ENCODE measurements at regions not wholly inside any gene's neighbourhood (a gene's known extent, or its start where the extent isn't known, plus 50 kb on each side); places are given as distances from the start of the nearest gene placed in this dataset.

GRCh38 chr4:67365661-67366245 lies 179.6 kb downstream of the CENPC start:
- H3K27me3 ChIP-seq (replicated peaks; ENCODE audit: insufficient read depth, low read length), result no peaks in the 10 kb centered on the region
- 0 out of 2 replicates have a peak, but pooled peaks cover 3% of the 10 kb centered on the region for H3K9me2 ChIP-seq (replicated peaks; ENCODE audit: insufficient read depth, low read length)
- H3K36me3 ChIP-seq (replicated peaks; ENCODE audit: insufficient read depth, low read length), result no peaks in the 10 kb centered on the region
- no peak overlapping the region for H3K4me2 ChIP-seq (ENCODE audit: low read depth, low read length)
- H3K9ac ChIP-seq (ENCODE audit: low read length), result no peak overlapping the region
- H3F3A ChIP-seq (ENCODE audit: insufficient read depth, low read length), result no peaks in the 10 kb centered on the region
- H3K4me3 ChIP-seq (ENCODE audit: low read length), result no peak overlapping the region
- no peak for DNase-seq
- H3K4me1 ChIP-seq (ENCODE audit: low read length), result no peaks in the 10 kb centered on the region
- no peaks in the 10 kb centered on the region for H4K20me1 ChIP-seq (ENCODE audit: insufficient read depth, low read length)
- no peak overlapping the region for H3K27ac ChIP-seq (ENCODE audit: low read length)
- TF ChIP-seq EZH2 (optimal IDR thresholded peaks at IDR 0.05; ENCODE audit: low read depth, low read length) (no peak), EZH2phosphoT487 (IDR thresholded peaks at IDR 0.05; ENCODE audit: low read length) (no peak), CTCF (IDR thresholded peaks at IDR 0.05; ENCODE audit: low read length) (no peak)
- no peaks in the 10 kb centered on the region for H3K9me3 ChIP-seq (replicated peaks; ENCODE audit: insufficient read depth, low read length)
- H2AFZ ChIP-seq (ENCODE audit: low read length), result no peak overlapping the region
- H3K79me2 ChIP-seq (ENCODE audit: low read length), result no peaks in the 10 kb centered on the region

GRCh38 chr4:67355806-67356205 lies 189.5 kb downstream of the CENPC start:
- Histone ChIP-seq H3K27me3 (replicated peaks; ENCODE audit: insufficient read depth, low read length) (no peaks in the 10 kb centered on the region), H3F3A (ENCODE audit: insufficient read depth, low read length) (no peaks in the 10 kb centered on the region), H3K4me3 (ENCODE audit: low read length) (no peak overlapping the region), H3K27ac (ENCODE audit: low read length) (no peak overlapping the region), H3K36me3 (replicated peaks; ENCODE audit: insufficient read depth, low read length) (no peaks in the 10 kb centered on the region), H4K20me1 (ENCODE audit: insufficient read depth, low read length) (no peaks in the 10 kb centered on the region), H3K9me3 (replicated peaks; ENCODE audit: insufficient read depth, low read length) (no peaks in the 10 kb centered on the region), H3K9me2 (replicated peaks; ENCODE audit: insufficient read depth, low read length) (no peaks in the 10 kb centered on the region), H3K4me2 (ENCODE audit: low read depth, low read length) (no peak overlapping the region), H3K79me2 (ENCODE audit: low read length) (no peaks in the 10 kb centered on the region), H2AFZ (ENCODE audit: low read length) (no peak overlapping the region), H3K4me1 (ENCODE audit: low read length) (no peaks in the 10 kb centered on the region), H3K9ac (ENCODE audit: low read length) (no peak overlapping the region)
- no peak for DNase-seq
- TF ChIP-seq CTCF (IDR thresholded peaks at IDR 0.05; ENCODE audit: low read length) (no peak), EZH2phosphoT487 (IDR thresholded peaks at IDR 0.05; ENCODE audit: low read length) (no peak), EZH2 (optimal IDR thresholded peaks at IDR 0.05; ENCODE audit: low read depth, low read length) (no peak)

DNA sequence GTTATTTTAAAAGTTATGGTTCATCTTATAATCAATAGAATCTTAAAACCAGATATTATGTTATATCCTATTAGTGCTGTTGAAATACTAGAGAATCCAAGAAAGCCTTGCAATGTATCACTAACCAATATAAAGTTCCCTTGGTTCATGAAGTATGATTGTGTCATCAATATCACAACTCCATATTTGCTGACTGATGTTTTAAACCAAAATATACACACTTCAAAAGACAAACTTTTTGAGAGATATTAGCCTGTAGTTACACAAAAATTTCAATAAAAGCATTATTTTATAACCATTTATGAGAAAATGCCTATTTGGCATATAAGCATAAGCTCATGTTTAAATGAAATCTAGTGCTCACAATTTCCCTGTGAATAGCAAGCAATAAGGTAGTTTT lies 198.6 kb downstream of the CENPC start:
- no peaks in the 10 kb centered on the region for H3K4me1 ChIP-seq (ENCODE audit: low read length)
- H3K27me3 ChIP-seq (replicated peaks; ENCODE audit: insufficient read depth, low read length), result no peaks in the 10 kb centered on the region
- no peak for TF ChIP-seq EZH2phosphoT487 (IDR thresholded peaks at IDR 0.05; ENCODE audit: low read length)
- TF ChIP-seq CTCF (IDR thresholded peaks at IDR 0.05; ENCODE audit: low read length), result no peak
- no peak for TF ChIP-seq EZH2 (optimal IDR thresholded peaks at IDR 0.05; ENCODE audit: low read depth, low read length)
- no peaks in the 10 kb centered on the region for H3K9me2 ChIP-seq (replicated peaks; ENCODE audit: insufficient read depth, low read length)
- no peak overlapping the region for H2AFZ ChIP-seq (ENCODE audit: low read length)
- no peaks in the 10 kb centered on the region for H3K9me3 ChIP-seq (replicated peaks; ENCODE audit: insufficient read depth, low read length)
- H3K9ac ChIP-seq (ENCODE audit: low read length), result no peak overlapping the region
- no peak overlapping the region for H3K4me2 ChIP-seq (ENCODE audit: low read depth, low read length)
- no peak for DNase-seq
- no peak overlapping the region for H3K4me3 ChIP-seq (ENCODE audit: low read length)
- no peaks in the 10 kb centered on the region for H3K36me3 ChIP-seq (replicated peaks; ENCODE audit: insufficient read depth, low read length)
- no peaks in the 10 kb centered on the region for H4K20me1 ChIP-seq (ENCODE audit: insufficient read depth, low read length)
- no peaks in the 10 kb centered on the region for H3K79me2 ChIP-seq (ENCODE audit: low read length)
- H3K27ac ChIP-seq (ENCODE audit: low read length), result no peak overlapping the region
- no peaks in the 10 kb centered on the region for H3F3A ChIP-seq (ENCODE audit: insufficient read depth, low read length)

All from MM.1S (cell line).